KG1 (cell line): ENCODE measurements at regions not wholly inside any gene's neighbourhood (a gene's known extent, or its start where the extent isn't known, plus 50 kb on each side); places are given as distances from the start of the nearest gene placed in this dataset.

Source experiments
- DNase-seq: peaks from one replicate; lab custom pipeline; 2025; lab: John Stamatoyannopoulos, UW

DNA sequence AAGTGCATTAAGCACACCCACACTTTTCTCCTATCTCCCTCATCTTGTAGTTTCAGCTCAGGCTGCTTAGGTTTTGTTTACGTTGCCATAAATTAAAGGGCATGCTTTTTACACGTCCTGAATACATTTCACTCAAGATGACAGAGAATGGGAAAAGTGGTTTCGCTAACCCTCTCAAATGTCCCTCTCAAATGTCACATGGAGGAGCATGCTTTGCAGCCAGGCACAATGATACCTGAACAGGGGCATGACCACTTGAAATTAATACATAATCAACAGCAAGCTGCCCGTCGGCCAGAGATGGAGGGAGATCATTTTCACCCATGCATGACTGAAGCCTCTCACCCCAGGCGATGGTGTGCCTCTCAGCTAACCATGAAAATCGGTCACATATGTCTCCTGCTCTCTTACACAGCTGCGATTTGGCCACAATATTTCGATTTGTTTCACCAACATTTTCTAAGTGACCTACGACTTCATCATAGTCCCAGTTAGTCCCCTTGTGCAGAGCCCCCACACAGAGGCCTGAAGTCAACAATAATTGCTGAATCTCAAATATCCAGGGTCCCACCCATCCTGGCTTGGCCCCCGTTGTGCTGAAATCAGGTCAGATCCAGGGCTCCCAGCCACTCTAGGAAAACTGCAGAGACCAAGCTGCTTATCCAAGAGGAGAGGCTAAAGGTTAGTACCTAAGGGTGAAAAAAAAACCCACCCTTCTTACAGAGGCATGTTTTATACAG is 373.9 kb upstream of the NFE2L3 start:
- DNase-seq: no peak

GRCh38 chr7:25779002-25779546 is 372.9 kb upstream of the NFE2L3 start:
- DNase-seq: no peak

DNA sequence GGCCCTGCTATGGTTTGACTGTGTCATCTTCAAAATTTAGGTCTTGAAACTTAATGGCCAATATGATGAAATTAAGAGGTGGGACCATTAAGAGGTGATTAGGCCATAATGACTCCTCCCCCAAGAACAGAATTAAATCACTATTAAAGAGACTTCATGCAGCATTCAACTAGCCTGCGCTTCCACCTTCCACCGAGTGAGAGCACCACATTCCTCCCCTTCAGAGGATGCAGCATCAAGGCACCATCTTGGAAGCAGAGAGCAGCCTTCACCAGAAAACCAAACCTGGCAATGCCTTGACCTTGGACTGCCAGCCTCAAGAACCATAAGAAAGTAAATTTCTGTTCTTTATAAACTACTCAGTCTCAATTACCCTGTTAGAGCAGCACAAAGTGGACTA is 371.1 kb upstream of the NFE2L3 start:
- DNase-seq: no peak

- DNase-seq: no peak
These were observed 370.3 kb upstream of the NFE2L3 start for GRCh38 chr7:25781704-25782103.

GRCh38 chr7:25786936-25787335 is 365.1 kb upstream of the NFE2L3 start:
- DNase-seq: no peak

DNA sequence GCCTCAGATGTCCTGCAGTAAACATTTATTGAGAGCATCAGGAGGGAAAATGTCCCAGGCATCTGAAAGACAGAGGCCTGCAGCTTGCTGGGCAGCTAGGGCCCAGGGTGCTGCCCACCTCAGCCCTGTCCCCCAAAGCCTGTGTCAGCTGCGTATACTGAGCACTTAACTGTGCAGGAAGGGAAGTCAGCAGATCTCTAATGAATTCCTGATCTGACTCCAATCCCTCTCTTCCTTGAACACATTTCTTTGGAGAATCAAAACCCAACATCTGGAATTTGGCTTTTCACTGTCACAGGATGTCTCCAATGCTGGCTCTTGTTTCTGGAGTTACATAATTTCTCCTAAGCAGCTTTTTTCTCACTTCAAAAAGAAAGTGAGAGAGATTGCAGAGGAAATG is 364.7 kb upstream of the NFE2L3 start:
- no peak for DNase-seq

DNA sequence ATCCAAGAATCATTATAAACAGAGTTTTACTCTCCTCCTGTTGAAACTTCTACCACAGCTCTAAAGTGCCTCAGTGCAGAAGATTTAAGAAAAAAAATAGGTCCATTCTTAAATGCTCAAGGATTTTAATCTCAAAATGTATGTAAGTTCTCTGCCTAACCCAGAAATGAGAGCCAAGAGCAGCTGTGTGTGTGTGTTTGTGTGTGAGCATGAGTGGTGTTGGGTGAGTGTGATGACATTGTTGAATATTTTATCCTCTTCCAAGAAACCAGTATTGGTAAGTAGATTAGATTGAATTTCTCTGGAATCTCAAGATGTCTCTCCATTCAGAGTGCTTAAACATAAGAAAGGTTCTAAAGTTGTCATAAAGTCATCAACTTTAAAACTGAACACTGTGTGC is 363.6 kb upstream of the NFE2L3 start:
- no peak for DNase-seq

GRCh38 chr7:25788961-25789620 is 362.9 kb upstream of the NFE2L3 start:
- no peak for DNase-seq

GRCh38 chr7:25789701-25790640 is 362.0 kb upstream of the NFE2L3 start:
- DNase-seq: no peak

GRCh38 chr7:25790963-25791362 is 361.0 kb upstream of the NFE2L3 start:
- no peak for DNase-seq

- DNase-seq: no peak
These were observed 359.4 kb upstream of the NFE2L3 start for GRCh38 chr7:25792586-25792985.

GRCh38 chr7:25795824-25796235 is 356.2 kb upstream of the NFE2L3 start:
- no peak for DNase-seq

DNA sequence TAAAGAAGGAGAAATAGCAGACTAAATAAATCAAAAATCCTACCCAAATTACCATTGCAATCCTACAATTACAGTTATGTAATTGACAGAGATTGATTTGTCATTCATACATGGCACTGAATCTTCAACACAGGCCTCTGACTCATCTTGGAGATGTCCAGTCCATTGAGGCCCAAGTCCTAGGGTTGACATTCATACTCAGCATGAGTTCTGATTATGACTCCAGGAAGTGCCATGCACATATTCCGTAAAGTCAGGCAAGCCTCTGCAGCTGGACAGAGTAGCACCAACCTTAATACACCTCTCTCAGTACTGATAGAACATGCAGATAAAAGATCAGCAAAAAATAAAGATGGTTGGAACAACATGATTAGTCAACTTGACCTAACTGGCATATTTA is 353.7 kb upstream of the NFE2L3 start:
- no peak for DNase-seq

- DNase-seq: no peak
These were observed 350.8 kb upstream of the NFE2L3 start for GRCh38 chr7:25801214-25801613.

DNA sequence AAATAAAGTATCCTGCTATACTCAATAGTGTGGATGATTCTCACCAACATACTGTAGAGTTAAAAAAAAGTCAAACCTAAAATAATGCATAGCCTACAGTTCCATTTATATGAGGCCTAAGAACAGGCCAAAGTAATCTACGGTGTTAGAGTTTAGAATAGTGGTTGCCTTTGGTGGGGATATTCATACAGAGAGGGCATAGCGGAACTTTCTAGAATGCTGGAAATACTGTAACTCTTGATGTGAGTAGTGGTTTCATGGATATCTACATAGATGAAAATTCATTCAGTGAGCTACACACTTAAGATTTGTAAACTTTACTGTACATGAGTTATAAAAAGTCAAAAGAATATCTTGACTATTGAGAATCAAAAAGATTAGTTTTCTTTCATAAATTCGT is 349.9 kb upstream of the NFE2L3 start:
- no peak for DNase-seq

- DNase-seq: no peak
These were observed 349.5 kb upstream of the NFE2L3 start for GRCh38 chr7:25802473-25802872.

DNA sequence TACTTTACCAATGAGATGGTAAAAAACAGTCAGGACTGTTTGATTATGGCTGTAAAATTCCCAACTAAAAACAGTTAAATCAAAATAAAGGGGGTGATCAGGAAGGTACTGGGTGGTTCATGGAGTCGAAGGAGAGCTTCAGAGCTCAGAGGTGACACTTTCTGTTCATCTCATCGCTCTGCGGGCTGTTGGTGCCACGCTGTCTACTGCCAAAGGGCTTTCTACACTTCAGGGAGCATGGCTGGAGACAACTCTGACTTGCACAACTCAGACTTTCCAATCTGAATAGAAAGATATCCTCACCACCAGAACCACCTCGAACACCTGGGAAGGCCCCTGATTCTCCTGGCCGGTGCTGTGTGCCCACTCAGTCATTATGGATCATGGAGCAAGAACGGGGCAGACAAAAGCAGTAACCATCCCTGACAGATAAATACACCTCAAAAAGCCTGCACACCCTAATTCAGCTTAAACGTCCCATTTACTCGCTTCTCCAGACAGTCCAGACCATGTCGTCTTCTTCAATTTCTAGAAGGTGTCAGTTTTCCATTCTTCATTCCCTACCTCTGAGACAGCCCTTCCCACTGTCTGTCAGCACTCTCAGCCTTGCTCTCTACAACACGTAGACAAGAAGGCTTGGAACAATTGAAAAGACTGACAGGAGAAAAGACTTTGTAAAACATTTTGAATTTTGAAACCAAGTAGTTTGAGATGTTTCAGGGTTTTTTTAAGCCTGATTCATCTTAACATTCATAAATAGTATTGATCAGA is 348.7 kb upstream of the NFE2L3 start:
- no peak for DNase-seq

DNA sequence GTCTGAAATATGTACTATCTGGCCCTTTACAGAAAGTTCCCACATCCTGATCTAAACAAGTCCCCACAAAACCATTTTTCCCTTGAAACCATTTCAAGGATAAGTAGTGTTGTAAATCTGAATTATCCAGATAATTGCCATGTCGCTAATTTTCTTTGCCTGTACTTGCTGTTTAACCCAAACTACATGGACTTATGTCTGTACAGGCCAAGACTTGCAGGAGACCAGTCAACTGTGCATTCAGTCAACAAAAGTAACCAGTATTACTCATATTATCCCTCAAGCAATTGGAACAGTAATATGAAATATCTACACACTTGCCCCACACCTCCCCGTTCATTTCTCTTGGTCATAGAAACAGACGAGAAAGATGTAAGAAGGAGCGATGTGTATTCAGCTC is 347.8 kb upstream of the NFE2L3 start:
- DNase-seq: no peak

DNA sequence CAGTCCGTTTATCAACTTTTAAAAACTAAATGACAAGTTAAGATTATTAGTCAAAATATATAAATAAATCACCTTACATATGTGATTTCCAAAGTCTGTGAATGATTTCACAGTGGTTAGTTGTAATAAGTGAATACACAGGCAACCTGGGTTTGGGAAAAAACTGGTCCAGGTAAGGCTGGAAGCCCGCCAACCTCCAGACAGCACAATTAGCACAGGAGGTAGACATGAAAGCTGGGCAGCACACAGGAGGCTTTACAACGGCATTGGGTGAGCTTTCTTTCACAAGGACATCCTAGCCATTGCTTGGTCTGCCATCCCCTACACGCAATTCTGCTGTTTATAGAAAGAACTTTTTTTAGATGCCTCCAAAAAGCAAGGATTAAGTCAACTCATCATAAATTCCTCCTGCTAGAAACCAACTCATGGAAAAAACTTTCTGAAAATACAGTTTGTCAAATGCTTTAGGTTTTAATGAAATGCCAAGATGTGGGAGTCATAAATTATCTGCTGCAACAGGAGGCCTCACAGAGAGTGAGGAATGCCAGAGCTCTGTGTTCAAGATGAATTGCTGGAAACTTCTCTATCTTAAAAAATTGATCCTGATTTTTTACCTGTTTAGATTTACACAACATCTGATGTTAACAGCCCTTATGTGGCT is 346.8 kb upstream of the NFE2L3 start:
- no peak for DNase-seq

GRCh38 chr7:25807086-25807611 is 344.8 kb upstream of the NFE2L3 start:
- no peak for DNase-seq

GRCh38 chr7:25809441-25809840 is 342.6 kb upstream of the NFE2L3 start:
- no peak for DNase-seq
